ENCODE measurements at regions not wholly inside any gene's neighbourhood (a gene's known extent, or its start where the extent isn't known, plus 50 kb on each side); places are given as distances from the start of the nearest gene placed in this dataset.

- TF ChIP-seq POLR2A (IDR thresholded peaks at IDR 0.05; ENCODE audit: low read length) (no peak), GATA1 (IDR thresholded peaks at IDR 0.05; ENCODE audit: low read depth, low read length) (no peak)
Observed at GRCh38 chr5:167934551-167934971, 356.9 kb upstream of the WWC1 start.
